ENCODE measurements at regions not wholly inside any gene's neighbourhood (a gene's known extent, or its start where the extent isn't known, plus 50 kb on each side); places are given as distances from the start of the nearest gene placed in this dataset.

GRCh38 chr10:9036711-9037204 lies 982.3 kb downstream of the GATA3 start:
- DNase-seq (ENCODE audit: low read depth), result no peak
- Histone ChIP-seq H3K27me3 (ENCODE audit: control insufficient read depth, insufficient read depth, low read length) (no peaks in the 10 kb centered on the region), H3K36me3 (ENCODE audit: control insufficient read depth, insufficient read depth, low read length) (no peaks in the 10 kb centered on the region), H3K4me3 (ENCODE audit: low read depth, low read length) (no peak overlapping the region)
- TF ChIP-seq, protein P1, sequence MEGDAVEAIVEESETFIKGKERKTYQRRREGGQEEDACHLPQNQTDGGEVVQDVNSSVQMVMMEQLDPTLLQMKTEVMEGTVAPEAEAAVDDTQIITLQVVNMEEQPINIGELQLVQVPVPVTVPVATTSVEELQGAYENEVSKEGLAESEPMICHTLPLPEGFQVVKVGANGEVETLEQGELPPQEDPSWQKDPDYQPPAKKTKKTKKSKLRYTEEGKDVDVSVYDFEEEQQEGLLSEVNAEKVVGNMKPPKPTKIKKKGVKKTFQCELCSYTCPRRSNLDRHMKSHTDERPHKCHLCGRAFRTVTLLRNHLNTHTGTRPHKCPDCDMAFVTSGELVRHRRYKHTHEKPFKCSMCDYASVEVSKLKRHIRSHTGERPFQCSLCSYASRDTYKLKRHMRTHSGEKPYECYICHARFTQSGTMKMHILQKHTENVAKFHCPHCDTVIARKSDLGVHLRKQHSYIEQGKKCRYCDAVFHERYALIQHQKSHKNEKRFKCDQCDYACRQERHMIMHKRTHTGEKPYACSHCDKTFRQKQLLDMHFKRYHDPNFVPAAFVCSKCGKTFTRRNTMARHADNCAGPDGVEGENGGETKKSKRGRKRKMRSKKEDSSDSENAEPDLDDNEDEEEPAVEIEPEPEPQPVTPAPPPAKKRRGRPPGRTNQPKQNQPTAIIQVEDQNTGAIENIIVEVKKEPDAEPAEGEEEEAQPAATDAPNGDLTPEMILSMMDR (IDR thresholded peaks at IDR 0.05; ENCODE audit: insufficient read depth, low read length, poor library complexity, severe bottlenecking), result no peak

DNA sequence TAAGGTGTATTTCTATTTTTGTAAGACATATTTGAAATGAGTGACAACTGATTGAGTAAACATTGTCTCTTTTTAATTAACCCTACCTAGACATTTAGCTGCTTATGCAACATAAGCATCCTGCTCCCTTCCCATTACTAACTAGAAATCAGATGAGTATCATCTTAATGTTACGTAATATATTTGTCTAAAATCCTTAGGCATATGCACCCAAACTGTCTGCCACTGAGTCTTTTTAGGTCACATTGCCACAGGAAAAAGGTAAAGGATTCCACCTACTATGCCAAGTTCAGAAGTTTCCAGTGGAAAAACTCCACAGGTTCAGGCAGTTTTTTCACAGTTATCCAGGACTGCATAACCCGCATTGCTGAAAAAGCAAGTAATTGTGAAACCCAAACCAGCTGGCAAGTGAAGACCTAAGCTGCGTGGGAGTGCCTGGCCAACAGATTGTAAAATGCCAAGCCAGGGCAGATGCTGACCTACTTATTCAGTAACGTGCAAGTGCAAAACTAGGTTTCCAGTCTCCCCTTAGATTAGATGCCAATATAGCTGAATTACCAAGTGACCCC lies 983.7 kb downstream of the GATA3 start:
- no peak for DNase-seq (ENCODE audit: low read depth)
- TF ChIP-seq, protein P1 (IDR thresholded peaks at IDR 0.05; ENCODE audit: insufficient read depth, low read length, poor library complexity, severe bottlenecking), result no peak
- H3K27me3 ChIP-seq (ENCODE audit: control insufficient read depth, insufficient read depth, low read length), result no peaks in the 10 kb centered on the region
- H3K36me3 ChIP-seq (ENCODE audit: control insufficient read depth, insufficient read depth, low read length), result no peaks in the 10 kb centered on the region
- H3K4me3 ChIP-seq (ENCODE audit: low read depth, low read length), result no peak overlapping the region

GRCh38 chr10:9043466-9043865 lies 989.0 kb downstream of the GATA3 start:
- TF ChIP-seq, protein P1 (IDR thresholded peaks at IDR 0.05; ENCODE audit: insufficient read depth, low read length, poor library complexity, severe bottlenecking), result no peak
- Histone ChIP-seq H3K36me3 (ENCODE audit: control insufficient read depth, insufficient read depth, low read length) (no peaks in the 10 kb centered on the region), H3K4me3 (ENCODE audit: low read depth, low read length) (no peak overlapping the region)

GRCh38 chr10:9045311-9045710 lies 990.8 kb downstream of the GATA3 start:
- Histone ChIP-seq H3K27me3 (ENCODE audit: control insufficient read depth, insufficient read depth, low read length) (no peaks in the 10 kb centered on the region), H3K4me3 (ENCODE audit: low read depth, low read length) (no peak overlapping the region), H3K36me3 (ENCODE audit: control insufficient read depth, insufficient read depth, low read length) (no peaks in the 10 kb centered on the region)
- TF ChIP-seq, protein P1 (IDR thresholded peaks at IDR 0.05; ENCODE audit: insufficient read depth, low read length, poor library complexity, severe bottlenecking), result no peak
- no peak for DNase-seq (ENCODE audit: low read depth)

More at GRCh38 chr10:9043466-9043865, 989.0 kb downstream of the GATA3 start:
- H3K27me3 ChIP-seq (ENCODE audit: control insufficient read depth, insufficient read depth, low read length), result no peaks in the 10 kb centered on the region
- DNase-seq (ENCODE audit: low read depth), result no peak

DNA sequence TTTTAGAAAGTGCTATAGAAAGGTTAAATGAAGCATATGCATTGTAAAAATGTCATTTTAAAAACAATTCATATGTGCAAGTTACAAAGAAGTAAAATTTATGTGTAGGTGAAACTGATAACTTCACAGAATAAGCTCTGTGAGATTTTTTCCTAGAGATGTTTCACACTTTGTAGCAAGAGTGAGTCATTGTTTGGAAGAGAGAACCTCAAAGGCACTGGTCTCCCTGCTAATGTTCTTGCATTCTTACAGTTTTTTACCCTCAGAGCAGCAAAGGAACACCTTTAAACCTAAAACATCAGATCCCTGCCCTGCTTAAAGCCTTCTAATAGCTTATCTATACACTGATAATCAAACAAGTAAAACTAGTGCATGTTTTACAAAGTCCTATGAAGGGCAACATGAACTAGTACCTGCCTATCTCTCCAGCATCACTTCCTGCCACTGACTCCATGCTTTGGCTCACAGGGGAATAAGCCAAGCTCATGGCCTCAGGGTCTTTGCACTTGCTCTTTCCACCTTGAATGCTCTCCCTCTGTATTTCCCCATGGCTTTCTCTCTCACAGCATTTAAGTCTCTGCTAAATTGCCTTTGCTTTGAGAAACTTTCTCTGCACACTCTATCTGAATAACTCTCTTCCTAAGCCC lies 997.0 kb downstream of the GATA3 start:
- Histone ChIP-seq H3K36me3 (ENCODE audit: control insufficient read depth, insufficient read depth, low read length) (no peaks in the 10 kb centered on the region), H3K27me3 (ENCODE audit: control insufficient read depth, insufficient read depth, low read length) (no peaks in the 10 kb centered on the region), H3K4me3 (ENCODE audit: low read depth, low read length) (no peak overlapping the region)
- no peak for DNase-seq (ENCODE audit: low read depth)
- TF ChIP-seq, protein P1 (IDR thresholded peaks at IDR 0.05; ENCODE audit: insufficient read depth, low read length, poor library complexity, severe bottlenecking), result no peak

Measured in kidney epithelial cell (primary cell).